Fibroblast of the aortic adventitia (primary cell): ENCODE measurements at regions not wholly inside any gene's neighbourhood (a gene's known extent, or its start where the extent isn't known, plus 50 kb on each side); places are given as distances from the start of the nearest gene placed in this dataset.
A peak's percentile ranks its signal among the peaks of the same experiment; 100 is the strongest.

Source experiments
- DNase-seq: peaks from one replicate; pipeline ENCODE4 v3.0.0-alpha.2; 2010; ENCODE audit warnings: low read depth
- H3K4me3 ChIP-seq: 2 replicates; pipeline ENCODE4 v1.5.1; 2011; ENCODE audit warnings: low read depth, mild to moderate bottlenecking, control low read depth, low read length, moderate library complexity
- TF ChIP-seq, protein P1 (sequence below): IDR thresholded peaks from 2 replicates; pipeline ENCODE4 v1.5.1; 2011; ENCODE audit warnings: mild to moderate bottlenecking, low read length, control low read depth, inconsistent platforms; ENCODE audit not compliant: insufficient read depth

DNA sequence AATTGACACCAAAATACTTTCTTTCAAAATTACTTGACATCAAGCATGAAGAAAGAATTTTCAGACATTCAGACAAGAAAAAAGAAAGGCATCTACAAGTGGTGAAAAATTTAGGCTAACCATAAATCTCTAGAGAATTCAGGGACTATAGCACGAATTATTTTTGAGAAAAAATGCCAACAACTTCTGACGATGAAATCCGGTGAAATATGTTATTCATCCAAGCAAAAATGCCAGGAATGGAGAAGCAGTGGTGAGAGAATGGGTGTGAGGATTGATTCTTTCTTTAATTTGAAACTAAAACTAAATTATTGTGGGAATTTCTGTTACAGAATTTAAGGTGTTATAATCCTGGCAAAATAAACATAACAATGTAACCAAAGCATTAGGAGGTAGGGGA, 69.4 kb upstream of the SORBS2 start:
- TF ChIP-seq, protein P1, sequence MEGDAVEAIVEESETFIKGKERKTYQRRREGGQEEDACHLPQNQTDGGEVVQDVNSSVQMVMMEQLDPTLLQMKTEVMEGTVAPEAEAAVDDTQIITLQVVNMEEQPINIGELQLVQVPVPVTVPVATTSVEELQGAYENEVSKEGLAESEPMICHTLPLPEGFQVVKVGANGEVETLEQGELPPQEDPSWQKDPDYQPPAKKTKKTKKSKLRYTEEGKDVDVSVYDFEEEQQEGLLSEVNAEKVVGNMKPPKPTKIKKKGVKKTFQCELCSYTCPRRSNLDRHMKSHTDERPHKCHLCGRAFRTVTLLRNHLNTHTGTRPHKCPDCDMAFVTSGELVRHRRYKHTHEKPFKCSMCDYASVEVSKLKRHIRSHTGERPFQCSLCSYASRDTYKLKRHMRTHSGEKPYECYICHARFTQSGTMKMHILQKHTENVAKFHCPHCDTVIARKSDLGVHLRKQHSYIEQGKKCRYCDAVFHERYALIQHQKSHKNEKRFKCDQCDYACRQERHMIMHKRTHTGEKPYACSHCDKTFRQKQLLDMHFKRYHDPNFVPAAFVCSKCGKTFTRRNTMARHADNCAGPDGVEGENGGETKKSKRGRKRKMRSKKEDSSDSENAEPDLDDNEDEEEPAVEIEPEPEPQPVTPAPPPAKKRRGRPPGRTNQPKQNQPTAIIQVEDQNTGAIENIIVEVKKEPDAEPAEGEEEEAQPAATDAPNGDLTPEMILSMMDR: no peak
- DNase-seq: peak; percentile 78
- H3K4me3 ChIP-seq: no peak overlapping the region

DNA sequence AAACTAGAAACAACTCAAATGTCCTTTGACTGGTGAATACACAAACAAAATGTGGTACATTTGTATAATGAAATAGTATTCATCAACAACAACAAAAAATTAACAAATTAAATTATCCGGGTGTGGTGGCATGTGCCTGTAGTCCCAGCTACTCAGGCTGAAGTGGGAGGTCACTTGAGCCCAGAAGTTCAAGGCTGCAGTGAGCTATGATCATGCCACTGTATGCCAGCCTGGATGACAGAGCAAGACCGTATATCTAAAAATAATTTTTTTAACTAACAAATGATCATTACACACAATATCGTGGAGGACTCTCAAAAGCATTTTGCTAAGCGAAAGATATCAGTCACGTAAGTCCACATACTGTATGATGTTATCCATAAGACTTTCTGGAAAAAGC, 71.6 kb upstream of the SORBS2 start:
- no peak for DNase-seq
- TF ChIP-seq, protein P1: no peak

DNA sequence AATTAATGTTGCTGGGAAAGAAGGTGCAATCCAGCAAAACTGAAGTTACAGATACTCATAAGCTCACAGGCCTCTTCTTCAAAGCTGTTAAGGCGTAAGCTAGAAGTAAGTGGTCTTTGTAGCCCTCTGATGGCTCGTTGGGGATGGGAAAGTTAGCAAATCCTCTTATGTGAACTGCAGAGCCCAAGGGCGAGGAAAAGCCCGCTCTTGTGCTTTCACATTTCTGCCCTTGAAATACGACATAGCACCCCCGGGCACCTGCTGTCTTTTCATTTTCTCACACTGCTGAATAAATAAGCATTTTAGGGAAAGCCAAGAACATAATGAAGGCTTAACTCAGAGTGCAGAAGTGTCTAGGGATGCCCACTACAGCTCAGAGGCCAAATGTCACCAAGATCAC, 73.1 kb upstream of the SORBS2 start:
- H3K4me3 ChIP-seq: no peak overlapping the region
- no peak for DNase-seq
- TF ChIP-seq, protein P1: no peak

More for the DNA sequence above, 71.6 kb upstream of the SORBS2 start:
- H3K4me3 ChIP-seq: no peak overlapping the region

DNA sequence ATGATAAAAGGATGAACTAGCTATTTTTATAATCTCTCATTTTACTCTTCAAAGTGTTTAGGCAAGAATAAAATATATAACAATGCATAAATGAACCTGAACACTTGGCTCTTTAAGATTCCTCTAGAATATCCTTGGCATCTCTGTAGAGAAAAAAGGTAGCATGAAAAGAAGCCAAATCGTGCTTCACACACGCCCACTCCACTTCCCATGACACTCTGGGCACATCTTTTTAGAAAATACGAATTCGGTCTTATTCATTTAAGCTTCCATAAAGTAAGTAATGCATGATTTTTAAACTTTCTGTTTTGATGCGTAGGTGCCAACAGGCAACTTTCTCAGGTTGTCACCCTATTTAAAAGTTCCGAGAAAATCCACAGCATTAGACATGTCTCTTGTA, 73.6 kb upstream of the SORBS2 start:
- no peak overlapping the region for H3K4me3 ChIP-seq

DNA sequence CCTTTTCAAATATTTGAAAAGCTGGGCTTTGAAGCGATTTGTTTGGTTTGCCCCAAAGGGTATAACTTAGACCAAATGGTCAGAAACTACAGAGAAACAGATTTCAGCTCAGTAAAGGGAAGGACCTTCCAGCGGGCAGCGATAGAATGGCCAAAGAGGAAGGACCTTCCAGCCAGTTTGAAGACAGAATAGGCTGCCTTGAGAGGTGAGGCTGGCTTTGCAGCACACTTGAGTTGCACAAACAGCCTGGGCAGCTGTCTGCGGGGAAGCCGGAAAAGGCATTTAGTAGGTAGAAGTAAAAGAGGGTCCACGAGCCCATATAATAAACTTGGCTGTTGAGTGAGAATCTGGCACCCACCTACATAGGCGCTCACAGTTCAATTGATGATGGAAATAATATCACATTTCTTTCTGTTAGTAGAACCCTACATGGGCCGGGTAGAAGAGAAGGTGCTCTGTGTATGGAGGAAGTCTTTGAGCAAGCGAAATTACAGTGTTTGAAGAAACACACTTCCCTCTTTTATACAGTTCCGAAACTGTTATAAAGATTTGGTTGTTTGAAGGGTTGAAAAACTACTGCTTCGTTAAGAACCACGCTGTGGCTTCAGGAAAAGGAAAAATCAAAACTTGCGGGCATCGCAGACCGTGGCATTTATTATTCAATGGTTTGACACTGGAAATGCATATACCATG, 75.0 kb upstream of the SORBS2 start:
- no peak for DNase-seq
- TF ChIP-seq, protein P1: no peak
- H3K4me3 ChIP-seq: no peak overlapping the region

More for the DNA sequence above, 73.6 kb upstream of the SORBS2 start:
- no peak for DNase-seq
- TF ChIP-seq, protein P1: no peak

DNA sequence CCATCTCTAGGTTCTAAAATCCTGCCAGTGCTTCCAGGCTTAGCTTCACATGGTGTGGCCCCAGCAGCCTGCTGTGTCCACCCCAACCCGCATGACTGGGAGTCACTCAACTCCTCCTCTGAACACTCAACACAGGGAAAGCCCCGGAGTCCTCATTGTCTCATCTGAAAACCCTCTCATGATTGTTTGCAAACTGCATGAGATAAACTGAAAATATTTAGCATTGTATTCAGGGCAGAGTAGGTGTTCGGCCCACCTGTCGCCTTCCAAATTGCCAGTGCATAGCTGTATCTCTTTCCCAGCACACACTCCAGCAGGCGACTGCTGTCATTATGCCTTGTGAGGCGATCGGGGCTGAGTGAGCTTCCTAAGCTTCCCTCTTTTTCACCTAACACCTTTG, 76.7 kb upstream of the SORBS2 start:
- DNase-seq: no peak
- TF ChIP-seq, protein P1: no peak
- H3K4me3 ChIP-seq: no peak overlapping the region

DNA sequence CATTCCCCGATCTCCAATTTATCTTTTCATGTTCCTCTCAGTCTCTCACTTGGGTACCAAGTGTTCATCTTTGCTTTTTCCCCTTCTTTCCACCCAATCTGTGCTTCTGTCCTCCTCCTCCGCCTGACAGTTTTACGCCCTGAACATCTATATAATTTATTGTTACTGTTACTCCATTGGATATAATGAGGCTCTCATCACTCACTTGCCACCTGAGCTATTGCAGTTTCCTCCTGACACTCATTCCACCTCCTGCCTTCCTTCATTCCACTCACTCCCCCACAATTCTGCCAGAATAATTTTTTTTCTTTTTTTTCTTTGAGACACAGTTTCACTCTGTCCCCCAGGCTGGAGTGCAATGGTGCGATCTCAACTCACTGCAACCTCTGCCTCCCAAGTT, 77.6 kb upstream of the SORBS2 start:
- DNase-seq: no peak
- TF ChIP-seq, protein P1: no peak
- no peak overlapping the region for H3K4me3 ChIP-seq
